Choroid plexus epithelial cell (primary cell): ENCODE measurements at regions not wholly inside any gene's neighbourhood (a gene's known extent, or its start where the extent isn't known, plus 50 kb on each side); places are given as distances from the start of the nearest gene placed in this dataset.

ENCODE experiments used
- DNase-seq: peaks from one replicate; pipeline ENCODE4 v3.0.0-alpha.2; 2010; ENCODE audit warnings: low read depth
- H3K4me3 ChIP-seq: 2 replicates; pipeline ENCODE4 v1.5.1; 2011; ENCODE audit warnings: low read depth, mild to moderate bottlenecking, control low read depth, low read length, moderate library complexity
- TF ChIP-seq, protein P1 (sequence below): conservative IDR thresholded peaks from 2 replicates; pipeline ENCODE4 v1.5.1; 2011; ENCODE audit warnings: low read depth, mild to moderate bottlenecking, control low read depth, inconsistent platforms, low read length, moderate library complexity

GRCh38 chr6:153424719-153425400, 293.8 kb upstream of the RGS17 start:
- DNase-seq, result no peak
- H3K4me3 ChIP-seq, result no peak overlapping the region
- TF ChIP-seq, protein P1, sequence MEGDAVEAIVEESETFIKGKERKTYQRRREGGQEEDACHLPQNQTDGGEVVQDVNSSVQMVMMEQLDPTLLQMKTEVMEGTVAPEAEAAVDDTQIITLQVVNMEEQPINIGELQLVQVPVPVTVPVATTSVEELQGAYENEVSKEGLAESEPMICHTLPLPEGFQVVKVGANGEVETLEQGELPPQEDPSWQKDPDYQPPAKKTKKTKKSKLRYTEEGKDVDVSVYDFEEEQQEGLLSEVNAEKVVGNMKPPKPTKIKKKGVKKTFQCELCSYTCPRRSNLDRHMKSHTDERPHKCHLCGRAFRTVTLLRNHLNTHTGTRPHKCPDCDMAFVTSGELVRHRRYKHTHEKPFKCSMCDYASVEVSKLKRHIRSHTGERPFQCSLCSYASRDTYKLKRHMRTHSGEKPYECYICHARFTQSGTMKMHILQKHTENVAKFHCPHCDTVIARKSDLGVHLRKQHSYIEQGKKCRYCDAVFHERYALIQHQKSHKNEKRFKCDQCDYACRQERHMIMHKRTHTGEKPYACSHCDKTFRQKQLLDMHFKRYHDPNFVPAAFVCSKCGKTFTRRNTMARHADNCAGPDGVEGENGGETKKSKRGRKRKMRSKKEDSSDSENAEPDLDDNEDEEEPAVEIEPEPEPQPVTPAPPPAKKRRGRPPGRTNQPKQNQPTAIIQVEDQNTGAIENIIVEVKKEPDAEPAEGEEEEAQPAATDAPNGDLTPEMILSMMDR, result no peak

- H3K4me3 ChIP-seq, result no peak overlapping the region
- DNase-seq, result no peak
- TF ChIP-seq, protein P1, result no peak
Observed at GRCh38 chr6:153412519-153412918, 281.4 kb upstream of the RGS17 start.

DNA sequence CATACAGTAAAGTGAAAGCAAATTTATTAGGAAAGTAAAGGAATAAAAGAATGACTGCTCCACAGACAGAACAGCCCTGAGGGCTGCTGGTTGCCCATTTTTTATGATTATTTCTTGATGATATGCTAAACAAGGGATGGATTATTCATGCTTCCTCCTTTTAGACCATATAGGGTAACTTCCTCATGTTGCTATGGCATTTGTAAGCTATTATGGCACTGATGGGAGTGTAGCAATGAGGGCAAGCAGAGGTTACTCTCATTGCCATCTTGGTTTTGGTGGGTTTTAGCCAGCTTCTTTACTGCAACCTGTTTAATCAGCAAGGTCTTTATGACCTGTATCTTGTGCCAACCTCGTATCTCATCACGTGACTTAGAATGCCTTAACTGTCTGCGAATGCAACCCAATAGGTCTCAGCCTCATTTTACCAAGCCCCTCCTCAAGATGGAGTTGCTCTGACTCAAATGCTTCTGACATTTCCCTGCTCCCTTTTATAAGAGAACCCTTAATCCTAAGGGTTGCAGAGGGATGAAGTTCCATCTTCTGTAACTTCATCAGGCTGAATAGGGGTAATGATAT, 280.1 kb upstream of the RGS17 start:
- TF ChIP-seq, protein P1, result no peak
- no peak for DNase-seq

GRCh38 chr6:153405931-153406330, 274.8 kb upstream of the RGS17 start:
- TF ChIP-seq, protein P1, result no peak
- no peak overlapping the region for H3K4me3 ChIP-seq
- DNase-seq, result no peak

More for the DNA sequence above, 280.1 kb upstream of the RGS17 start:
- no peak overlapping the region for H3K4me3 ChIP-seq

DNA sequence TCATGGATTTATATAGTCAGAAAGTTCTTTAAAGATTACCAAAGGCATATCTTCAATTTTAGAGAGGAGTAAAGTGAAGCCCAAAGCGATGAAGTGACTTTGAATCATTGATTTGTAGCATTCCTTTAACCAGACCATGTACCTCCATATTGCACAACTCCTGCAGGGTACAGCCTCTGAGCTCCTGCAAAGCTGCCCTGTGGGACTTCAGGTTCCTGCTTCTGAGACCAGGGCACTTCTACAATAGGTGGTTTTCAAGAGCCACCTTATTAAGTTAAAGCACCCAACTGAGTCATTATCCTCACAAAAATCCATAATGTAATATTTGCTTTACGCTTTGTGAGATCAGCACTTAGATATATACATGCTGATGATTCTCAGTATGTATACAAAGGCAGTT, 270.7 kb upstream of the RGS17 start:
- no peak for DNase-seq
- TF ChIP-seq, protein P1, result no peak
- H3K4me3 ChIP-seq, result no peak overlapping the region

DNA sequence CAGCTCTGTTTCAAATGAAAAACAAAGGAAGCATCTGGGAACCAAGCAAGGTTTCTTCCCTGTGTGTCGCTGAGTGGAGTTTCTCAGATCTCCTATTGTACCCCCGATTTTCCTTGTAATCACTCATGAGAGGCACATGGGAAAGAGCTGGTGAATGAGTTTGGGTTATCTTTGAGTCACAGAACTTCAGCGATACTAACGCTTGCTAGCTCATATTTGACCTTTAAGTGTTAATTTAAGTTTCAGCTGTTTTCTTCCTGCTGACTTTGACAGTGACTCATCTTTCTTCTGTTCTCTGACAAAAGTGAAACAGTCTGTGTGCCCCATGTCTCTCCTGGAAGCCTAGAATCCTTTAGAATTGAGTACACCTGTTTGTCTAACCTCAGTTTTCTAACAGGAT, 261.1 kb upstream of the RGS17 start:
- TF ChIP-seq, protein P1, result no peak
- H3K4me3 ChIP-seq, result no peak overlapping the region
- peak; percentile 1 for DNase-seq

GRCh38 chr6:153373869-153374268, 242.8 kb upstream of the RGS17 start:
- TF ChIP-seq, protein P1, result no peak
- no peak for DNase-seq

More at GRCh38 chr6:153373869-153374268, 242.8 kb upstream of the RGS17 start:
- no peak overlapping the region for H3K4me3 ChIP-seq
